ENCODE measurements at regions not wholly inside any gene's neighbourhood (a gene's known extent, or its start where the extent isn't known, plus 50 kb on each side); places are given as distances from the start of the nearest gene placed in this dataset.

- DNase-seq (ENCODE audit: low read depth, low spot score) (no peak), FAIRE-seq (no peak)
- Histone ChIP-seq H3K79me2 (ENCODE audit: control insufficient read depth, insufficient read depth, low read length) (no peaks in the 10 kb centered on the region), H3K4me3 (replicated peaks in 1 of 3; ENCODE audit: insufficient read depth in 1 of 3, low read depth in 1 of 3, low read length in 3 of 3) (no peak overlapping the region), H3K9me1 (replicated peaks; ENCODE audit: control insufficient read depth, extremely low read depth, insufficient read depth, low read length) (no peaks in the 10 kb centered on the region), H2AFZ (ENCODE audit: low read depth, low read length) (no peak overlapping the region), H3K27me3 (ENCODE audit: control insufficient read depth in 2 of 2, insufficient read depth in 2 of 2, low read length in 2 of 2) (no peaks in the 10 kb centered on the region), H3K9ac (replicated peaks; ENCODE audit: extremely low read depth, insufficient read depth, low read length) (no peak overlapping the region), H3K4me2 (ENCODE audit: insufficient read depth, low read length) (no peak overlapping the region), H3K36me3 (ENCODE audit: control insufficient read depth in 2 of 2, extremely low read depth in 1 of 2, insufficient read depth in 2 of 2, low read length in 2 of 2) (no peaks in the 10 kb centered on the region), H3K4me1 (ENCODE audit: control insufficient read depth, extremely low read depth, insufficient read depth, low read length) (no peaks in the 10 kb centered on the region), H3K27ac (ENCODE audit: insufficient read depth, low read depth, low read length) (no peak overlapping the region), H3K9me3 (replicated peaks; ENCODE audit: control insufficient read depth, insufficient read depth, low read length) (peaks cover 4% of the 10 kb centered on the region), H4K20me1 (replicated peaks; ENCODE audit: control insufficient read depth, extremely low read depth, insufficient read depth, low read length) (no peaks in the 10 kb centered on the region)
- ChIA-PET CTCF (no interaction called here), POLR2A (no interaction called here)
- TF ChIP-seq POLR2AphosphoS5 (IDR thresholded peaks at IDR 0.05; ENCODE audit: insufficient read depth, low read depth, low read length) (no peak), FOS (IDR thresholded peaks at IDR 0.05; ENCODE audit: borderline replicate concordance, insufficient read depth, low read length) (no peak), POLR2A (IDR thresholded peaks at IDR 0.05; ENCODE audit: low read depth, low read length) (no peak), MYC (IDR thresholded peaks at IDR 0.05; ENCODE audit: low read depth, low read length) (no peak), JUN (IDR thresholded peaks at IDR 0.05; ENCODE audit: borderline replicate concordance, insufficient read depth, insufficient read length, low read depth) (no peak), EZH2 (IDR thresholded peaks at IDR 0.05; ENCODE audit: borderline replicate concordance, low read depth, low read length, severe bottlenecking) (no peak), MAX (IDR thresholded peaks at IDR 0.05; ENCODE audit: insufficient read depth, insufficient read length) (no peak), GATA2 (IDR thresholded peaks at IDR 0.05; ENCODE audit: insufficient read depth, insufficient read length, low read depth, low read length) (no peak), CTCF (IDR thresholded peaks at IDR 0.05; ENCODE audit: extremely low read depth in 1 of 2, insufficient read depth in 1 of 2, low read depth in 1 of 2, low read length in 2 of 2) (no peak)
- no TSS peak for BruUV-seq (replicated peaks)
- dilution Hi-C loops (cut with MboI; ENCODE audit: extremely low pct_ligation_motif_present, low sequenced_read_pairs) (no loop called here), intact Hi-C loops (cut with micrococcal nuclease) (no loop called here)
Measured at GRCh38 chr16:5361322-5361721, 263.7 kb upstream of the EEF2KMT start.
